D721Med (cell line): ENCODE measurements at regions not wholly inside any gene's neighbourhood (a gene's known extent, or its start where the extent isn't known, plus 50 kb on each side); places are given as distances from the start of the nearest gene placed in this dataset.
A peak's percentile ranks its signal among the peaks of the same experiment; 100 is the strongest.
"Not testable (repeated sequence)": the region's sequence is repeated elsewhere in the genome, so short reads cannot be mapped to it uniquely, and the experiment has no call there.

Source experiments
- DNase-seq: peaks from one replicate; pipeline ENCODE4 v3.0.0; 2011; ENCODE audit warnings: low spot score; ENCODE audit not compliant: insufficient read length
- FAIRE-seq: peaks from 2 replicates; lab custom pipeline; 2011; peaks lifted over from hg19 to GRCh38; lab: Jason Lieb, UNC
- CTCF ChIP-seq: IDR thresholded peaks from 2 replicates; pipeline ENCODE4 v1.5.1; 2012; ENCODE audit warnings: mild to moderate bottlenecking, control low read depth; ENCODE audit not compliant: insufficient read depth; ENCODE audit errors: missing control alignments

GRCh38 chr6:15148356-15148946, 97.4 kb upstream of the JARID2 start:
- no peak for FAIRE-seq
- peak; percentile 37 for DNase-seq
- TF ChIP-seq CTCF, result no peak

GRCh38 chr6:15150207-15150606, 95.7 kb upstream of the JARID2 start:
- DNase-seq (no peak), FAIRE-seq (no peak)
- TF ChIP-seq CTCF, result no peak

GRCh38 chr6:15152700-15153099, 93.2 kb upstream of the JARID2 start:
- DNase-seq (no peak), FAIRE-seq (no peak)
- no peak for TF ChIP-seq CTCF

- FAIRE-seq (no peak), DNase-seq (no peak)
- TF ChIP-seq CTCF, result no peak
These were observed 92.7 kb upstream of the JARID2 start for GRCh38 chr6:15153191-15153590.

- TF ChIP-seq CTCF, result no peak
- FAIRE-seq, result no peak
- no peak for DNase-seq
These were observed 88.4 kb upstream of the JARID2 start for GRCh38 chr6:15157479-15157878.

- DNase-seq (no peak), FAIRE-seq (no peak)
- TF ChIP-seq CTCF, result no peak
These were observed 86.8 kb upstream of the JARID2 start for GRCh38 chr6:15158821-15159619.

- DNase-seq (no peak), FAIRE-seq (no peak)
- TF ChIP-seq CTCF, result no peak
These were observed 85.1 kb upstream of the JARID2 start for GRCh38 chr6:15160812-15161211.

- not testable (repeated sequence) for FAIRE-seq
These were observed 81.0 kb upstream of the JARID2 start for GRCh38 chr6:15164855-15165254.

More at GRCh38 chr6:15164855-15165254, 81.0 kb upstream of the JARID2 start:
- not testable (repeated sequence) for DNase-seq
